Suppressor macrophage treated with lipopolysaccharide for 1 hour (primary cell): ENCODE measurements at regions not wholly inside any gene's neighbourhood (a gene's known extent, or its start where the extent isn't known, plus 50 kb on each side); places are given as distances from the start of the nearest gene placed in this dataset.
A peak's percentile ranks its signal among the peaks of the same experiment; 100 is the strongest.

Experiments
- DNase-seq, 3 donors: peaks; one replicate each; pipeline ENCODE4 v3.0.0-alpha.2; 2020 to 2022

- no peak for DNase-seq
Measured at GRCh38 chr2:158049129-158049855, 52.4 kb upstream of the UPP2 start.

GRCh38 chr2:158048327-158048726 lies 53.3 kb upstream of the UPP2 start:
- DNase-seq: no peak

DNA sequence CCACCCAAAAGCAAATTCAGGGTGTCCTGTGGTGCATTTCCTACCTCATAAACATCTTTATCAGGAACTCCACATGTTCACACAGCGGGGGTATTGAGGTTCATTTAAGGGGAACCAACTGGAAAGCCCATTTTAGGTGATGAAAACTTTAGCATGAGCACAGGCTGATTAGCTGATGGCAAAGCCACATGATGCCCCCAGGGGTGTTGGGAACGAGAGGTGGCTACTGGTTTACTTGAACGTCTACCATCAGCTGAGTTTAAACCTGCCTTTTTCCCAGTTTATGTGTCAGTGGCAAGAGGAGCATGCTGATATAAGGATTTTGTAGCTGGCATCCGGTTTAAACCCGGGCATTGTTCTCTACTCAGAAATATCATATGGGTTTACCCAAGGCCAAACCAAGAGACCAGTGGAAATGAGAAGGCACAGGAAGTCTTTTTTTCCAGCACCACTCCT lies 54.5 kb upstream of the UPP2 start:
- no peak for DNase-seq

DNA sequence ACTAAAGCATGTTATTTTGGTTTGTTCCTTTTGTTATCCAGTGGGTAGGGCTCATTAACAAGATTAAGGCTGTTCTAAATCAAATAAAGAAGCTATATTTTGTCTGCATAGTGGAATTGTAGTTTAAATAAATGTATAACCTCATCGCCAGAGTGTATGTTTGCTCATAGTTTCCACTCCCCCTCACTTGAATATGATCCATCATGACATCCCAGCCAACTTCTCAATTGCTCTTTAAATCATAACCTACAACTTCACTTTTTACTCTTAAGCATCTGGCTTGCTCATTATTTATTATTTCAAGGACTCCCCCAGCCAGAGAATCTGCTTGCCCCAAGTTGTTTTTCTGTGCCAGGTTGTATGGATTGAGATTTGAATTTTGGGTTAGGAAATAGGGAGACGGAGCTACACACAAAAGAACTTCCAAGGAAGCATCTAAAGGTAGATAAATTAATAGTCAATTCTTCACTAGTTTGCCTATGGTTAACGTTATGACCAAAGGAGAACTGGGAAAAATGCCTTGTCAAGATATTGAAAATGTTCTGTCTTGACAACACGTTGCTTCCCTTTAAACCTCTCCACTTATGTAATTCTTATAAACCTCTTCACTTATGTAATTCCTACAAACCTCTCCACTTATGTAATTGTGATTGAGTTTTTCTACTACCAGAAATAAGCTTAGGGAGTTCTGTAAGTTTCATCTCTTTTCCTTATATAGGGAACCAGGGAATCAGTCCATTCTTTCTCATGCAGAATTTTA lies 55.4 kb upstream of the UPP2 start:
- DNase-seq: peak in 1 of 3 donors; percentile 9

GRCh38 chr2:158045362-158045761 lies 56.3 kb upstream of the UPP2 start:
- DNase-seq: no peak

DNA sequence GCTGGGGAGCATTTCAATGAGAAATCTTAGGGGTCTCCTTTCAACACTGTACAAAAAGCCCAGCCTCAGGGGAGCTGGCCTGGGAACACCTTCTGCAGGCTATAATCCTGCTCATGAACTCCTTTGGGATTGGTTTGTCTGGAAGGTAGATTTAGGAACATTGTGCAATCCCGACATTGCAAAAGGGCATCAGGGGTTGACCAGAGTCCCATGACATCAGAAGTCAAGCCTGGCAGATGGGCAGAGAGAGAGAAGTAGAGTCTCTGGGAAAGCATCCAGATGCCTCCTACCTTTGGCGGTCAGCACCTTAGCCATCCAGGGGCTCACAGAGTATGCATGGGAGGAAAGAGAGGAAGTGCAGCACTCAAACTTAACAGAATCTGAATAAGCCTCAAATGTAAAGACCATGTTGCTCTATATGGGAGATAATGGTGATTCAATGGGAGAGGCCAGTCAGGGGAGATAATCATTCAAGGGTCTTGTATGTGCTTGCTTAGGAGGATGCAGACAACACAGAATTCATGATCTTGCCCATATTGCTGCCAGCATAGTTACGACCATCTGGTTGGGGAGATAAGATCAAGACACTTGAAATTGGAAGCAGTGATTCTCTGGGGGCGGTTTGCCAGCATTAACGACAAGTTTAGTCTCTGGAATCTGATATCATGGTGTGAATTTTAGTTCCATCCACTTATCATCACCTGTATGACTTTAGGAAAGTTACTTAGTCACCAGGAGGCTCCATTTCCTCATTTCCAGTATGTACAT lies 58.3 kb upstream of the UPP2 start:
- no peak for DNase-seq

DNA sequence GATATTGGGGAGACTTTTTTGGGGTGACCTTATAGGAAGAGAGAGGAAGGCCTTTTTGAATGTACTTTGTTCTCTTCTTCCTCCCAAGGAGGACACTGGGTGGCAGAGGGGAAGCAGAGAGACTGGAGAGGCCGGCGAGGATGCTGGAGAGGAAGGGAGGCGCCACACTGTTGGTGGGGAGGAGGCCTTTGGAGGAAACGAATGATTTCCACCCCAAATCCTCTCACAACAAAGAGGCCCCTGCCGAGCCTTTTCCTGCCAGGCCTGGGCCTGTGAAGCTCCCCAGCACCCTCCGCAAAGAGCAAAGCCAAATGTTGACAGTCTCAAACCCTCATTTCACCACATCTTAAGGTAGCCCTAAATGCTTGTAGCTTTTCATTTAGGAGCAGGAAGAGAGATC lies 59.0 kb upstream of the UPP2 start:
- no peak for DNase-seq

DNA sequence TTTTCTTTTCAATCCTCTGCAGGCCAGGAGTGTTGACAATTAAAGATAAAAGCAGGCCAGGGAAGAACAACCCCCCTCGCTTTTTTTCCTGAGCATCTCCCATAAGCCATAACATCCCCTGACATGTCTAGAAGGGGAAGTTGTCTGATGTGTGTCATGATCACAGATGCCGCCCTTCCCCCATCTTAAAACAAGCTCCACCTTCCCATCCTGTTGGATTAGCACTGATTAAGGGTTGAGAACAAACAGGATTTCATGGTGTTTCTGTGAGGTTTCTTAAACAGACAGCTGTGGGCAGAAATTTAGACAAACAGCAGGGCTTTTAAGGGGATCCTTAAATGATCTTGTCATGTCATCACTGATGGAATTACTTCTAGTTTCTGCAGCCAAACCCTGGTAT lies 59.4 kb upstream of the UPP2 start:
- peak in 1 of 3 donors; percentile 13 for DNase-seq

DNA sequence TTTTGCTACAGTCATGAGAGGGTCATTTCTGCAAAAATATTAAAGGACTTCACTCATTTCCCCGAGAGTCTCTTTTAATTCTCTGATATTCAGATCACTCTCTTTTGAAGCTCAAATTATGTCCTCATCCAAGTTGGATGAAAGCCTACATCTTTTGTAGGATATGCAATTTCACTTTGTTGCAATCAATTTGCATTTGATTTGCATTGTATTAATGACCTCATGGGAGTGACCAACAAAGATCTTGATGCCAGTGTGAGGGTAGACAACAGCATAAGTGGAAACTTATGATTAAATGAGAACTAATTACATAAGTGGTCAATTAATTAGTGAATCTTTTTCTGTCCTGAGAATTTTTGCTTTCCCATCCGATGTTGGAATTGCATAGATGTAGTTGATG lies 60.3 kb upstream of the UPP2 start:
- DNase-seq: no peak

- no peak for DNase-seq
Measured at GRCh38 chr2:158038901-158039300, 62.8 kb upstream of the UPP2 start.

- peak; percentile 58 to 62 (median 61) for DNase-seq
Measured at GRCh38 chr2:158034198-158034866, 67.3 kb upstream of the UPP2 start.

DNA sequence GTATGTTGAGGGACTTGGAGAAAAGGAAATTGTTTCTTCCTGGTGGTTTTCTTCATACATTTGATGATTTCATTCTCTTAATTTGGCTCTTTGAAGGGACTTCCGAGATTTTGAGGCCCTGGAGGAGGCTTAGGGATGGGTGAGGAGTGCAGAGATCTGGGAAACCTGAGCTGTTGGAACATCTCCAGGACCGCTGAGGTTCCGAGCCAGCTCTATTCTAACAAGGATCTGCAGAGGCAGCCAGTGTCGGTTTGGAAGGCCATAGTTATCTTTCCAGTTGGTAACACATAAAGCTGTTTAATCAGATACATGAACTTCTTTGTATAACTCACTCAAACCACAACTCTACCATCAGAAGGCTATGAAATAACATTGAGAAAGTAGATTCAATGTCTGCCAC lies 70.3 kb upstream of the UPP2 start:
- no peak for DNase-seq

GRCh38 chr2:158025255-158025996 lies 76.2 kb upstream of the UPP2 start:
- no peak for DNase-seq

GRCh38 chr2:158024288-158024898 lies 77.3 kb upstream of the UPP2 start:
- peak; percentile 58 to 69 (median 60) for DNase-seq

DNA sequence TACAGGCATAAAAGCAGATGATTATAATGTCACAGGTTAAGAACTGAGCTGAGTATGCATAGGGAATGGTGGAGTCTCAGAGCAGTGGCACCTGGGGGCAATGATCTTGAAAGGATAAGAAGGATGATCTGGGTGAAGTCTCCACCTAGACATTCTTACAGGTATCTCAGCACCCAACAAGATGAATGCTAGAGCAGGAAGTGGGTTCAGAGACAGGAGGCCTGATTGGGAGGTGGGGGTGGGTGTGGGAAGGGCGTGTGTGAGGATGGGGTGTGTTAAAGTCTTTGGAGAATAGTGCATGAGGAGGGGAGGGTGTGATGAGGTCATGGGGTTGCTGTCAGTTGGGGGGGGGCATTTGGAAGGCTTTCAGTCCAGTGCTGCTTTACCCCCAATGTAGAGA lies 78.8 kb upstream of the UPP2 start:
- DNase-seq: no peak

- no peak for DNase-seq
Measured at GRCh38 chr2:158021226-158021625, 80.5 kb upstream of the UPP2 start.

GRCh38 chr2:158015428-158016076 lies 86.1 kb upstream of the UPP2 start:
- no peak for DNase-seq

GRCh38 chr2:158013891-158014290 lies 87.8 kb upstream of the UPP2 start:
- no peak for DNase-seq

DNA sequence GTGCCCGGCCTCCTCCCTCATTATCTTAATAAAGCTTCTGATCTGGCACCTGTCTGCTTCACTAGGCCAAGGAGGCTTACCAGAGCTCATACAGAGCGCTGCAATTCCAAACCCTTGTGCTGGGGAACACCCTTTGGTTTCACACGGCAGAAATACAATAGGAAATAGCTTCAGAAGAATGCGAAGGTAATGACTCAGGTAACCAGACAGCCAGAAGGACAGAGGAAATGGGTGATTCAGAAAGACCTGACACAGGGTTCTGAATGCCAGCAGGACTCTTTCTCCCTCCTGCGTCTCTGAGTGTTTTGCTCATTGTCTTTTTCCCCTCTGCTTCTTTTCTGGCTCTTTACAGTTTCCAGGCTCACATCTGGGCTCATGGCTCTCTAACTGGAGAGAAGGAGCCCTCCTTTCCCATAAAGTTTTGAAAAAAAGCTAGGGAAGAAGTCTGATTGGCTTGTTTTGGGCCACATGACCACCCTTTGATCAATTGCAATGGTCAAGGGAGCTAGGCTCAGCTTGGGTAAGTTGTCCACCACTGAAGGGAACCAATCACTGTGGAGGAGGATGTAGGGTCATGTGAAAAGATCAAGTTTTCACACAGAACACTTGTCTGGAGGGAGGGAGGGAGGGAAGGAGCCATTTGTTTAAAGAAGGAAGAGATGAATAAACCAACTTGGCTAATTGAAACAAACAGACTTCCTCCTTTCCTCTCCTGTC lies 90.5 kb upstream of the UPP2 start:
- DNase-seq: no peak

- peak in 2 of 3 donors; percentile 13 to 18 for DNase-seq
Measured at GRCh38 chr2:158009399-158009798, 92.3 kb upstream of the UPP2 start.
